OCI-LY3 (cell line): ENCODE measurements at regions not wholly inside any gene's neighbourhood (a gene's known extent, or its start where the extent isn't known, plus 50 kb on each side); places are given as distances from the start of the nearest gene placed in this dataset.
"Not testable (repeated sequence)": the region's sequence is repeated elsewhere in the genome, so short reads cannot be mapped to it uniquely, and the experiment has no call there.

ENCODE experiments used
- H2AFZ ChIP-seq: fragments of 200-600, 300-600 bp; shearing (Covaris generic); 2 replicates; pipeline ENCODE4 v1.6.0; 2014; ENCODE audit warnings: antibody characterized with exemption, low read depth, low read length
- H3K27ac ChIP-seq: fragments of 200-600, 300-600 bp; sonication (generic); 2 replicates; pipeline ENCODE4 v1.5.1; 2014; ENCODE audit warnings: mild to moderate bottlenecking, low read length, moderate library complexity, mixed read lengths
- H3K27me3 ChIP-seq: fragments of 200-600, 300-600 bp; sonication (generic); 2 replicates; pipeline ENCODE4 v1.6.1; 2014; ENCODE audit warnings: low read depth, low read length, mixed read lengths
- H3K36me3 ChIP-seq: fragments of 200-600, 300-600 bp; sonication (generic); replicated peaks from 2 replicates; pipeline ENCODE3; 2014; ENCODE audit warnings: low read depth, low read length, mixed read lengths
- H3K4me1 ChIP-seq: fragments of 300-600, 200-600 bp; sonication (generic); 2 replicates; pipeline ENCODE4 v1.6.1; 2014; ENCODE audit warnings: low read length, mixed read lengths
- H3K4me2 ChIP-seq: fragments of 200-600, 300-600 bp; sonication (generic); 2 replicates; pipeline ENCODE4 v1.6.1; 2014; ENCODE audit warnings: low read length, mixed read lengths
- H3K4me3 ChIP-seq: fragments of 300-600, 200-600 bp; sonication (generic); 2 replicates; pipeline ENCODE4 v1.5.1; 2014; ENCODE audit warnings: antibody characterized with exemption, mild to moderate bottlenecking, low read length, moderate library complexity
- H3K79me2 ChIP-seq: fragments of 300-600, 200-600 bp; shearing (Covaris generic); 2 replicates; pipeline ENCODE4 v1.6.1; 2014; ENCODE audit warnings: mild to moderate bottlenecking, low read length, mixed read lengths
- H3K9ac ChIP-seq: fragments of 300-600, 200-600 bp; shearing (Covaris generic); 2 replicates; pipeline ENCODE4 v1.6.0; 2014; ENCODE audit warnings: mild to moderate bottlenecking, low read length, moderate library complexity
- H3K9me3 ChIP-seq: fragments of 200-600, 300-600 bp; shearing (Covaris generic); 2 replicates; pipeline ENCODE4 v1.6.1; 2014; ENCODE audit warnings: low read length, mixed read lengths; ENCODE audit not compliant: insufficient read depth
- H4K20me1 ChIP-seq: fragments of 200-600, 300-600 bp; sonication (generic); 2 replicates; pipeline ENCODE4 v1.6.1; 2016; ENCODE audit warnings: low read length, mixed read lengths; ENCODE audit not compliant: insufficient read depth
- EZH2phosphoT487 ChIP-seq: fragments of 200-600 bp; shearing (Covaris generic); IDR thresholded peaks from 2 replicates; pipeline ENCODE4 v1.6.1; 2018; ENCODE audit warnings: antibody characterized with exemption, mixed run types, low read depth
- TF ChIP-seq, protein P1 (sequence below): fragments of 200-600, 300-600 bp; sonication (generic); IDR thresholded peaks from 2 replicates; pipeline ENCODE4 v1.5.1; 2014; ENCODE audit warnings: antibody characterized with exemption, low read length, low read depth

DNA sequence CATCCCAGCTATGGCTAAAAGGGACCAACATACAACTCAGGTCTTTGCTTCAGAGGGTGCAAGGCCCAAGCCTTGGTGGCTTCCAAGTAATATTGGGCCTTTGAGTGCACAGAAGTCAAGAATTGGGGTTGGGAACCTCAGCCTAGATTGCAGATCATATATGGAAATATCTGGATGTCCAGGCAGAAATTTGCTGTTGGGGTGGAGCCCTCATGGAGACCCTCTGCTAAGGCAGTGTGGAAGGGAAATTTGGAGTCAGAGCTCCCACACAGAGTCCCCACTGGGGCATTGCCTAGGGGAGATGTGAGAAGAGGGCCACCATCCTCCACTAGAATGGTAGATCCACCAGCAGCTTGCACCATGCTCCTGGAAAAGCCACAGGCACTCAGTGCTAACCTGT lies 123.5 kb downstream of the PRL start:
- no peaks in the 10 kb centered on the region for H3K27me3 ChIP-seq
- H4K20me1 ChIP-seq, result no peaks in the 10 kb centered on the region
- no peak overlapping the region for H2AFZ ChIP-seq
- H3K4me2 ChIP-seq, result no peak overlapping the region
- H3K27ac ChIP-seq, result no peak overlapping the region
- no peaks in the 10 kb centered on the region for H3K36me3 ChIP-seq
- H3K4me1 ChIP-seq, result no peaks in the 10 kb centered on the region
- TF ChIP-seq EZH2phosphoT487, result no peak
- TF ChIP-seq, protein P1, sequence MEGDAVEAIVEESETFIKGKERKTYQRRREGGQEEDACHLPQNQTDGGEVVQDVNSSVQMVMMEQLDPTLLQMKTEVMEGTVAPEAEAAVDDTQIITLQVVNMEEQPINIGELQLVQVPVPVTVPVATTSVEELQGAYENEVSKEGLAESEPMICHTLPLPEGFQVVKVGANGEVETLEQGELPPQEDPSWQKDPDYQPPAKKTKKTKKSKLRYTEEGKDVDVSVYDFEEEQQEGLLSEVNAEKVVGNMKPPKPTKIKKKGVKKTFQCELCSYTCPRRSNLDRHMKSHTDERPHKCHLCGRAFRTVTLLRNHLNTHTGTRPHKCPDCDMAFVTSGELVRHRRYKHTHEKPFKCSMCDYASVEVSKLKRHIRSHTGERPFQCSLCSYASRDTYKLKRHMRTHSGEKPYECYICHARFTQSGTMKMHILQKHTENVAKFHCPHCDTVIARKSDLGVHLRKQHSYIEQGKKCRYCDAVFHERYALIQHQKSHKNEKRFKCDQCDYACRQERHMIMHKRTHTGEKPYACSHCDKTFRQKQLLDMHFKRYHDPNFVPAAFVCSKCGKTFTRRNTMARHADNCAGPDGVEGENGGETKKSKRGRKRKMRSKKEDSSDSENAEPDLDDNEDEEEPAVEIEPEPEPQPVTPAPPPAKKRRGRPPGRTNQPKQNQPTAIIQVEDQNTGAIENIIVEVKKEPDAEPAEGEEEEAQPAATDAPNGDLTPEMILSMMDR, result no peak
- H3K4me3 ChIP-seq, result no peak overlapping the region
- no peak overlapping the region for H3K9ac ChIP-seq
- no peaks in the 10 kb centered on the region for H3K79me2 ChIP-seq
- H3K9me3 ChIP-seq, result no peaks in the 10 kb centered on the region

DNA sequence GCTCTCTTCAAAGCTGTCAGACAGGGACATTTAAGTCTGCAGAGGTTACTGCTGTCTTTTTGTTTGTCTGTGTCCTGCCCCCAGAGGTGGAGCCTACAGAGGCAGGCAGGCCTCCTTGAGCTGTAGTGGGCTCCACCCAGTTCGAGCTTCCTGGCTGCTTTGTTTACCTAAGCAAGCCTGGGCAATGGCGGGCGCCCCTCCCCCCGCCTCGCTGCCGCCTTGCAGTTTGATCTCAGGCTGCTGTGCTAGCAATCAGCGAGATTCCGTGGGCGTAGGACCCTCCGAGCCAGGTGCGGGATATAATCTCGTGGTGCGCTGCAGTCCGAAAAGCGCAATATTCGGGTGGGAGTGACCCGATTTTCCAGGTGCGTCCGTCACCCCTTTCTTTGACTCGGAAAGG lies 116.6 kb downstream of the PRL start:
- not testable (repeated sequence) for H3K4me3 ChIP-seq, H3K27ac ChIP-seq, H3K4me1 ChIP-seq, H3K9me3 ChIP-seq, H4K20me1 ChIP-seq, H3K36me3 ChIP-seq, H3K4me2 ChIP-seq, H3K27me3 ChIP-seq, H2AFZ ChIP-seq, H3K79me2 ChIP-seq, H3K9ac ChIP-seq

DNA sequence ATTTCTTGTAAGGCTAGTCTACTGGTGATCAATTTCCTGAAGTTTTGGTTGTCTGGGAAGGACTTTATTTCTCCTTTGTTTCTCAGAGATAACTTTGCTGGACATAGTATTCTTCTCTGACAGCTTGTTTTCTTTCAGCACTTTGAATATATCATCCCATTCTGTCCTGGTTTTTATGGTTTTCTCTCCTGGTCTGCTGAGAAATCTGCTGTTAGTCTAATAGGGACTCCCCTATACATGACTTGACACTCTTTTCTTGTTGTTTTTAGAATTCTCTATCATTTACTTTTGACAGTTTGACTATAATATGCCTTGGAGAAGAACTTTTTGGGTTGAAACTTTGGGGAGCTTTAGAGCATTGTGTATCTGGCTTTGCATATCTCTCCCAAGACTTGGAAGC lies 112.5 kb downstream of the PRL start:
- Histone ChIP-seq H2AFZ (no peak overlapping the region), H3K9ac (no peak overlapping the region), H3K27me3 (no peaks in the 10 kb centered on the region), H4K20me1 (no peaks in the 10 kb centered on the region), H3K27ac (no peak overlapping the region), H3K4me3 (no peak overlapping the region), H3K4me1 (no peaks in the 10 kb centered on the region), H3K4me2 (no peak overlapping the region), H3K36me3 (no peaks in the 10 kb centered on the region), H3K79me2 (no peaks in the 10 kb centered on the region), H3K9me3 (no peaks in the 10 kb centered on the region)
- no peak for TF ChIP-seq EZH2phosphoT487
- TF ChIP-seq, protein P1, result no peak

DNA sequence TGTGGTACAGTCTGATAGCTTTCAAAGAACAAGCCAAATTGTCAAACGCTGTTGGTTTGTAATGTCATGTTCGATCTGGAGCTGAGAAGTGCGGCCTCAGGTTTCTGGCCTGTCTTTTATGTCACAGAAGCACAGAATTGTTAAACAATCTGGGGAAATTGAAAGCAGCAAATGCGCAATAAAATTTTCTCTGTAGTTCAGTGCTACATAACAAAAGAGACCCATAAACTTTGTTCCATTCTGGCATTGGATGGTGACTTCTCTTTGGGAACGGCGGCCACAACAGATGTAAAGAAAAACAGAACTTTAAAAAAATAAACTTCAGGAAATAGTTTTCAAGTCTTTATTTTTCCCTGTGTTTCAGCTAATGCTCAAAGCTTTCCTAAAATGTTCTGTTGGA lies 106.9 kb downstream of the PRL start:
- Histone ChIP-seq H3K4me2 (no peak overlapping the region), H3K36me3 (no peaks in the 10 kb centered on the region), H3K9ac (no peak overlapping the region), H3K27me3 (no peaks in the 10 kb centered on the region), H2AFZ (no peak overlapping the region), H3K27ac (no peak overlapping the region), H4K20me1 (no peaks in the 10 kb centered on the region), H3K4me3 (no peak overlapping the region), H3K79me2 (no peaks in the 10 kb centered on the region), H3K9me3 (no peaks in the 10 kb centered on the region), H3K4me1 (peaks cover 10% of the 10 kb centered on the region; the same call in 1 of the 2 replicates)
- TF ChIP-seq, protein P1, result no peak
- no peak for TF ChIP-seq EZH2phosphoT487
